HFF-Myc (cell line): ENCODE measurements at regions not wholly inside any gene's neighbourhood (a gene's known extent, or its start where the extent isn't known, plus 50 kb on each side); places are given as distances from the start of the nearest gene placed in this dataset.

ENCODE experiments used
- DNase-seq: peaks from one replicate; pipeline ENCODE4 v3.0.0-alpha.2; 2011; ENCODE audit warnings: low read depth; ENCODE audit errors: extremely low read depth
- H3K4me3 ChIP-seq: replicated peaks from 2 replicates; pipeline ENCODE4 v1.5.1; 2011; ENCODE audit warnings: low read depth, mild to moderate bottlenecking, control low read depth, low read length
- TF ChIP-seq, protein P1 (sequence below): IDR thresholded peaks from 2 replicates; pipeline ENCODE4 v1.5.1; 2012; ENCODE audit warnings: mild to moderate bottlenecking, low read depth, low read length, control low read depth; ENCODE audit errors: missing control alignments

GRCh38 chr1:193434319-193434718 is 247.9 kb upstream of the B3GALT2 start:
- TF ChIP-seq, protein P1, sequence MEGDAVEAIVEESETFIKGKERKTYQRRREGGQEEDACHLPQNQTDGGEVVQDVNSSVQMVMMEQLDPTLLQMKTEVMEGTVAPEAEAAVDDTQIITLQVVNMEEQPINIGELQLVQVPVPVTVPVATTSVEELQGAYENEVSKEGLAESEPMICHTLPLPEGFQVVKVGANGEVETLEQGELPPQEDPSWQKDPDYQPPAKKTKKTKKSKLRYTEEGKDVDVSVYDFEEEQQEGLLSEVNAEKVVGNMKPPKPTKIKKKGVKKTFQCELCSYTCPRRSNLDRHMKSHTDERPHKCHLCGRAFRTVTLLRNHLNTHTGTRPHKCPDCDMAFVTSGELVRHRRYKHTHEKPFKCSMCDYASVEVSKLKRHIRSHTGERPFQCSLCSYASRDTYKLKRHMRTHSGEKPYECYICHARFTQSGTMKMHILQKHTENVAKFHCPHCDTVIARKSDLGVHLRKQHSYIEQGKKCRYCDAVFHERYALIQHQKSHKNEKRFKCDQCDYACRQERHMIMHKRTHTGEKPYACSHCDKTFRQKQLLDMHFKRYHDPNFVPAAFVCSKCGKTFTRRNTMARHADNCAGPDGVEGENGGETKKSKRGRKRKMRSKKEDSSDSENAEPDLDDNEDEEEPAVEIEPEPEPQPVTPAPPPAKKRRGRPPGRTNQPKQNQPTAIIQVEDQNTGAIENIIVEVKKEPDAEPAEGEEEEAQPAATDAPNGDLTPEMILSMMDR, result no peak
- no peak overlapping the region for H3K4me3 ChIP-seq
- DNase-seq, result no peak

DNA sequence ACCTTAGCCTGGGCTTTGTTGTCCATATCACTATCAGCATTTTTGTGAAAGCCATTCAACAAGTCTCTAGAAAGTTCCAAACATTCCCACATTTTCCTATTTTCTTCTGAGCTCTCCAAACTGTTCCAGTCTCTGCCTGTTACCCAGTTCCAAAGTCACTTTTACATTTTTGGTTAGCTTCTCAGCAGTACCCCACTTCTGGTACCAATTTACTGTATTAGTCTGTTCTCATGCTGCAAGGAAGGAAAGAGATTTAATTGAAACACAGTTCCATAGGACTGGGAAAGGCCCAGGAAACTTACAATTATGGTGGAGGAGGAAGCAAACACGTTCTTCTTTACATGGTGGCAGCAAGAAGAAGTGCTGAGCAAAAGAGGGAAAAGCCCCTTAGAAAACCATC is 247.2 kb upstream of the B3GALT2 start:
- DNase-seq, result no peak
- TF ChIP-seq, protein P1, result no peak
- no peak overlapping the region for H3K4me3 ChIP-seq

GRCh38 chr1:193432979-193433587 is 246.7 kb upstream of the B3GALT2 start:
- no peak overlapping the region for H3K4me3 ChIP-seq
- no peak for DNase-seq
- TF ChIP-seq, protein P1, result no peak

DNA sequence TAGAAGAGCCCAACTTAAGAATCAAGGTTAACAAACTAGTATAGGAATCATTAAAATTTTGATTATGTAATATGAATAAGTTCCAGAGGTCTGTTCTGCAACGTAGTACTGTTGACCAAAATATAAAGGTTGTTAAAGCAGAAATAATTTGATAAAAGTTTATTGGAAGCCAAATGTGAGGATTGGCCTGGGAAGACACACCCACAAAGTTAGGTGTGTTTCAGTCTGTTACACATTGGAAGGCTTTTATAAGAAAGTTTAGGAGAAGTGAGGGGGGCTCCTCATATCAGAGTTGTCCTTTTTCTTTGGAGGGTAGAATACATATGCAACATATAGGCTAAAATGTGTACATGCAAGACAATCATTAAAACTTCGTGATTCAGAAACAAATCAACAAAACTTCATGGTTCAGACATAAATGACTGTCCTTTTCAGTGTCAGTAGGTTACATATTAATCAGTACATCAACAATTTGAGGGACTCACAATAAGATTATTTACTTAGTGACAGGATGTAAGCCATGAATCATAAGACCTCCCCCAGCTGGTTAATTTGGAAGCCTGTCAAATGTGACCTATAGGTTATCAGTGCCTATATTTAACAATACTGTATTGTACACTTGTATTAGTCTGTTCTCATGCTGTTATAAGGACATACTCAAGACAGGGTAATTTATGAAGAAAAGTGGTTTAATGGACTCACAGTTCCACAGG is 245.0 kb upstream of the B3GALT2 start:
- H3K4me3 ChIP-seq, result no peak overlapping the region
- DNase-seq, result no peak
- TF ChIP-seq, protein P1, result no peak

- TF ChIP-seq, protein P1, result no peak
- H3K4me3 ChIP-seq, result no peak overlapping the region
- no peak for DNase-seq
Observed at GRCh38 chr1:193427524-193427923, 241.1 kb upstream of the B3GALT2 start.

DNA sequence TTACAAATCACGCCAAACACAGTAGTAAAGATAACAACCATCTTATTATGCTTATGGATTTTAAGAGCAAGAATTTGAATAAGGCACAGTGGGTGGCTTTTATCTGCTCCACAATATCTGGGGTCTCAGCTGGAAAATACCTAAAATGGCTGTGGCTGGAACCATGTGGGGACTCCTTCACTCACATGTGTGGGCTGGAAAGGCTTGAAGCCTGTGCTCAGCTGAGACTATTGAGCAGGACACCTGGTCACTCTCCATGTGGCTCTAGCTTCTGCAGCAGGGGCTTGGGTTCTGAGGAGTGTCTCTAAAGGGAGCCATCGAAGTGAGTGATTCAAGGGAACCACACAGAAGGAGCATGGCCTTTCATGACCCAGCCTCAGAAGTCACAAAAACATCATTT is 239.6 kb upstream of the B3GALT2 start:
- TF ChIP-seq, protein P1, result no peak
- no peak overlapping the region for H3K4me3 ChIP-seq
- no peak for DNase-seq
